ENCODE measurements at regions not wholly inside any gene's neighbourhood (a gene's known extent, or its start where the extent isn't known, plus 50 kb on each side); places are given as distances from the start of the nearest gene placed in this dataset.
"Not testable (repeated sequence)": the region's sequence is repeated elsewhere in the genome, so short reads cannot be mapped to it uniquely, and the experiment has no call there.

GRCh38 chr3:109806929-109807328 lies 469.6 kb upstream of the DPPA4 start:
- peak in 2 of 5 experiments; percentile 78 to 96 for DNase-seq

GRCh38 chr3:109809513-109809912 lies 472.2 kb upstream of the DPPA4 start:
- no peak for DNase-seq

DNA sequence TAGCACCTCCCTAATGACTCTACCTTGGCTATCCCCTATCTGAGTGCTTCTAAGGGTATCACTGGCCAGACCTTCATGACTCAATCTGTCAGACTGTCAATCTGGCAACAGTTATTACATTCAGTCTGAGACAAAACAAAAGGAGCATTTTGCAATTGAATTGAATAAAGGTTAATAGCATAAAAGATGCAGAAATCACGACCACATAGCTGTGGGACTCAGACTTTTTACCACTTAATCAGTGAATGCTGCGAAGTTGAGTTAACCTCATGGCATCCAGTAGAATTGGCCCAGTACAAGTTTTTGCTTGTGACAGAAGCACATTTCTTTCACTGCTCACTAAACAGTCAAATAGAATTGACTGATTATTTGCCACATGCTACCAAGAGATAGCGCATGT lies 480.7 kb upstream of the DPPA4 start:
- DNase-seq, result no peak

GRCh38 chr3:109819734-109820133 lies 482.4 kb upstream of the DPPA4 start:
- DNase-seq, result no peak

DNA sequence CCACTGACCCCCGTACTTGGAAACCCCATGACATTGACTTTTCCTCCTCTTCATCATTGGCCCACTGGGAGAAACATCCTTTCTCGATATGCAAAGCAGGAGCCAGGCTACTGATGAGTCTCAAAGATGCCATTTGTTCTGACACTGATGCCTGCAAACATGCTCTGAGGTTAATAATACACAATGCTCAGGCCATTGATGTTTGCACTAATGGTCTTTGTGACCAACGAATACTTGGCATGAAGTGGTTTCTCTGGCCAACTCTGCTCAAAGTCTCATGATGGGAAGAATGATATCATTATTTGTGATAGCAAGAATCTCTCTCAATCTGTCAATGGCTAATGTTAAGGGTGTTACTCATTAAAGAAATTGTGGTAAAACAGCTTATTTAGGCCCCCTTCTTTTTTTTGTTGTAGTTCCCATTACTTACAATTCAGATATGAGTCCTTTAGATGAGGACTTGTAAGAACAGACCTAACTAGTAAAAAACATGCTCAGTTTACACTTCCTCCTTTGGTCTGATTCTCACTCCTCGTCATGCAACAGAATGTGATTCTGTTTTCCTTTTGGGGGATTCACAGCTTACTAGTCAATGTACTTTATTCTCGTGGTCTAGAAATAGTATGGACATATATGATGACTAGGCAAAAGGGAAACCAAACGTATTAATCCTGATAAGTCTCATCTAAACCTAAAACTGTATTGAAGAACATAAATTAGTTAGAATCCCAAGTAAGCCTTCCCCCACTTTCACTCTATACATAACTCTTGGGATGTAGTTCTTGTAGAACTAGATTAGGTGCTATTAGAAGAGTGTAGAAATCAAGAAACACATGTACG lies 488.8 kb upstream of the DPPA4 start:
- no peak for DNase-seq

DNA sequence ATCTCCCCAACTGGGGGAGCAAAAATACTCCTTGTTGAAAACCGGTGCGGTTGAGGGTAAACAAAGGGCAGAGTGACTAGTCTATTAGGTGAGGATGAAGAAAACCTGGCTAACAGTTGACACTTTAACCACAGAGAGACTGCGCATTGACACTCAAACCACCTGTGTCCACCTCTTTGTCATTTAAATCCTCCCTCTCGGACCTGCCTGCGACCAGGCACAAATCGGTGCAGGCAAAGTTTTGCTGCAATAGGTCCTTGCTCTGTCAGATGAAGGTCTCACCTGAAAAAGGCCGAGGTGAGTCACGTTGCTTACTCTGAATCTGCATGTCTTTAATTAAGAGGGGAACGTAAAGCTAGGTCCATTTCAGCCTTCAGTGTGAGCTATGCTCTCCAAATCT lies 494.1 kb upstream of the DPPA4 start:
- no peak for DNase-seq

DNA sequence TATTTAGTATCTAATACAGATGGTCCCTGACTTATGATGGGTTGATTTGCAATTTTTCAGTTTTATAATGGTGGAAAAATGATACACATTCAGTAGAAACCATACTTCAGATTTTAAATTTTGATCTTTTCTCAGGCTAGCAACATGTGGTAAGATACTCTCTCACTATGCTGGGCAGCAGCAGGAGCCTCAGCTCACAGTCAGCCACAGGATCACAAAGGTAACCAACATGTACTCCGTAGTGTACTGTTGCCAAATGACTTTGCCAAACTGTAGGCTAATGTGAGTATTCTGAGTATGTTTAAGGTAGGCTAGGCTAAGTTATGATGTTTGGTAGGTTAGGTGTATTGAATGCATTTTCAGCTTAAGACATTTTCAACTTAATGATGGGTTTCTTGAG lies 498.6 kb upstream of the DPPA4 start:
- peak in 1 of 5 experiments; percentile 60 for DNase-seq

DNA sequence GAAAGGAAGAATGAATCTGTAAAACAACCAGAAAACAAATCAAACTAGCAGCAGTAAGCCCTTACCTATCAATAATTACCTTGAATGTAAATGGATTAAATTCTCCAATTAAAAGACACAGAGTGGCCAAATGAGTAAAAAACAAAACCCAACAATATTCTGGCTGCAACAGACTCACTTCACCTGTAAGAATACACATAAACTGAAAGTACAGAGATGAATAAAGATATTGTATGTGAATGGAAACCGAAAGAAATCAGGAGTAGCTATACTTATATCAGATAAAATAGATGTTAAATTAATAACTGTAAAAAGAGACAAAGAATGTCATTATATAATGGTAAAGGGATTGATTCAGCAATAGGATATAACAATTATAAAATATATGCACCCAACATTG lies 514.5 kb upstream of the DPPA4 start:
- DNase-seq, result peak in 1 of 5 experiments; percentile 74

GRCh38 chr3:109852283-109852682 lies 514.9 kb upstream of the DPPA4 start:
- DNase-seq, result peak in 1 of 5 experiments; percentile 73

DNA sequence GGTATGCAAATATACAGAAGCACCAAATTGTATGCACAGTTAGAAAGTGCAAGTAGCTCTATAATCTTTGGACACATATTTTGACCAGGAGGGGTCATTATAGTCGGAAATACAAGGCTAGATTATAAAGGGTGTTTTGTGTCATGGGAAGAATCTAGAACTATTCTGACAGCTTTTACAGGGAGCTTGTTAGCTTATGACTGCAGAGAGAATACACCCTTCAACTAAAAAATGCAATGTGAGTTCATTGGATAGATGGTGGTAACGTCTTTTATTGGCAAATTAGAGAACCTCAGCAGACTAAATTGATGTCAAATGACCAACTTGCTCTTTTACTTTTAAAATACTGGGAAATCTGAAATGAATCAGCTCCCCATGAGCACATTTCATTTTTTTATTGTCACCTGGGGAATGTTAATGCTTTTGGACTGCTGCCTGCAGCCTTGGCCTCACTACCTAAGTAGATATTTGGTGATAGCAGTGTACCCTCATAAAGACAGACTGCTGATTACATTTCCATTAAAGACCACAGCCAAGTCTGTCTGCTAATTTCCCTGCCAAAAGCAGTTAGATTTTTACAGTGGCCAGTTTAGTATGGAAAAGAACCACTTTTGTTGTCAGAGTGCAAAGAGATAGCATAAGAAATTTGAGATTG lies 515.9 kb upstream of the DPPA4 start:
- DNase-seq, result no peak

- DNase-seq, result no peak
Measured at GRCh38 chr3:109863701-109864100, 526.4 kb upstream of the DPPA4 start.

GRCh38 chr3:109864452-109864851 lies 527.1 kb upstream of the DPPA4 start:
- no peak for DNase-seq

DNA sequence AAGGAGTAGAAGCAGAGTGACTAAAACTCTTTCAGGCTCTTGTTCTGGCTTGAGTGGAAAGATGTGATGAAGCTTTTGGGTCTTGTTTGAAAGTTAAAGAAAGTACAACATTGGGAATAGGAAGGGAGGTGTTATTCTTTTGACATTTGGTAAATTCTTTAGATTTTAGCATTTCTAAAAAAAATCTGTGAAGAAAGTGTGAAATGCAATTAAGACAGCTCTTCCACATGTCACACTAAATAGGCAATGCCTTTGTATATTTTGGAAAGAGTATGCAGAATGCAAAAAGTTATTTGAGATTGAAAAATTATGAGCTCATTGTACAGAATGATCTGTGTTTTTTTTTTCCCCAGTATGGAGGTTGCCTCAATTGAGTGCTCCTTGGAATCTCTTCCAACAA lies 532.2 kb upstream of the DPPA4 start:
- no peak for DNase-seq

- DNase-seq, result no peak
Measured at GRCh38 chr3:109874896-109875708, 537.8 kb upstream of the DPPA4 start.

GRCh38 chr3:109877616-109878015 lies 540.3 kb upstream of the DPPA4 start:
- DNase-seq, result not testable (repeated sequence)

DNA sequence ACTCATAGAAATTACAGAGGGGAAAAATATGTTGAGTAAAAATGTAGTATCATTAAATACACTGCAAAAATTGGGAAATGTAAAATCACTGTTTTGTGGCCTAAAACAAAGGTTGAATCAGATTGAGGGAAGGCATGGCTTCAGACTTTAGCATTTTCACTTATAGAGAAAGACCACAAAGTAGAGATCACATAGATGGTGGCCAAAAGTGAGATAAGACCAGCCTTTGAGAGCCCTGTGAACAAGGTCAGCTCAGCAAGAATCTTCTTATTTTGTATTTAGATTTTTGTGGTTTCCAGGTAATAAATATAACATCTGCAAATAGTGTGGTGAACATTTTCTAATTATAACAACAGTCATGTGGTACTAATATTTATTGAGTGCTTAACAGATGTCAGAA lies 544.8 kb upstream of the DPPA4 start:
- no peak for DNase-seq

- DNase-seq, result no peak
Measured at GRCh38 chr3:109887293-109887692, 549.9 kb upstream of the DPPA4 start.

- no peak for DNase-seq
Measured at GRCh38 chr3:109888026-109888425, 550.7 kb upstream of the DPPA4 start.

- DNase-seq, result no peak
Measured at GRCh38 chr3:109897734-109898133, 560.4 kb upstream of the DPPA4 start.

DNA sequence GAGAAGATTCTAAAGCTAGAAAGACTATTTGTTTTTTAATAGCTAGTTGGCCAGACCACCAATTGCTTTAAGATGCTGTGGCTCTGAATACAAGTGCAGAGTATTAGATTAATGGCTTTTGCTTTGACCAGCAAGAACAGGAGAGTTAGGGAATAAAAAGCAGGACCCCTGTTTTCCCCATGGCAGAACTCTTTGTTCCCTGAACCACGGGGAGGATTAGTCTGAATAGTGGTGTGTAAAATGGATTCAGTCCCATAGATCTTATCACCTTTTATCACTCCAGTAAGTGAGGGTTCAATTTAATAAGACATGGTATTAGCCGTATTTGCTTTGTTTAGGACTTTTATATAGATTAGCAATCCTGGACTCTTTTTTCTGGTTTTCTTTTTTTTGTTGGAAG lies 562.6 kb upstream of the DPPA4 start:
- DNase-seq, result no peak

- DNase-seq, result no peak
Measured at GRCh38 chr3:109900783-109901182, 563.4 kb upstream of the DPPA4 start.

DNA sequence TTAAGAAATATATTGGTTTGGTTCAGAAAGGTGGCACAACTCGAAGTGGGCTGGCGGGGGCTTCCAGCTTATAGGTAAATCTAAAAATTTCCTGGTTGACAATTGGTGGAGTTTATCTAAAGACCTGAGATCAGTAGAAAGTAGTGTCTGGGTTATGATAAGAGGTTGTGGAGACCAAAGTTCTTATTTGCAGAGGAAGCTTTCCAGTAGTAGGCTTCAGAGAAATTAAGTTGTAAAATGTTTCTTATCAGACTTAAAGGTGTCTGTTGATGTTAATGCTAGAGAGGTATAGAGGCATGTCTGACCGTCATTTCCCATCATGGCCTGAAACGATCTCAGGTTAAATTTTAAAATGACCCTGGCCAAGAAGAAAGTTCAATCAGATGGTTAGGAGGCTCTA lies 565.2 kb upstream of the DPPA4 start:
- no peak for DNase-seq

- DNase-seq, result no peak
Measured at GRCh38 chr3:109903100-109903499, 565.8 kb upstream of the DPPA4 start.

Data from T-helper 2 cell (primary cell).